GM08714 (cell line): ENCODE measurements at regions not wholly inside any gene's neighbourhood (a gene's known extent, or its start where the extent isn't known, plus 50 kb on each side); places are given as distances from the start of the nearest gene placed in this dataset.

ENCODE experiments used
- H3K4me3 ChIP-seq: fragments of 200-500 bp; sonication (Bioruptor generic); 2 replicates; pipeline ENCODE4 v1.5.1; 2014; ENCODE audit warnings: mild to moderate bottlenecking, low read length, inconsistent platforms
- ZNF274 ChIP-seq: IDR thresholded peaks from 2 replicates; pipeline ENCODE4 v1.6.1; 2012; ENCODE audit warnings: mild to moderate bottlenecking, low read depth, low read length

DNA sequence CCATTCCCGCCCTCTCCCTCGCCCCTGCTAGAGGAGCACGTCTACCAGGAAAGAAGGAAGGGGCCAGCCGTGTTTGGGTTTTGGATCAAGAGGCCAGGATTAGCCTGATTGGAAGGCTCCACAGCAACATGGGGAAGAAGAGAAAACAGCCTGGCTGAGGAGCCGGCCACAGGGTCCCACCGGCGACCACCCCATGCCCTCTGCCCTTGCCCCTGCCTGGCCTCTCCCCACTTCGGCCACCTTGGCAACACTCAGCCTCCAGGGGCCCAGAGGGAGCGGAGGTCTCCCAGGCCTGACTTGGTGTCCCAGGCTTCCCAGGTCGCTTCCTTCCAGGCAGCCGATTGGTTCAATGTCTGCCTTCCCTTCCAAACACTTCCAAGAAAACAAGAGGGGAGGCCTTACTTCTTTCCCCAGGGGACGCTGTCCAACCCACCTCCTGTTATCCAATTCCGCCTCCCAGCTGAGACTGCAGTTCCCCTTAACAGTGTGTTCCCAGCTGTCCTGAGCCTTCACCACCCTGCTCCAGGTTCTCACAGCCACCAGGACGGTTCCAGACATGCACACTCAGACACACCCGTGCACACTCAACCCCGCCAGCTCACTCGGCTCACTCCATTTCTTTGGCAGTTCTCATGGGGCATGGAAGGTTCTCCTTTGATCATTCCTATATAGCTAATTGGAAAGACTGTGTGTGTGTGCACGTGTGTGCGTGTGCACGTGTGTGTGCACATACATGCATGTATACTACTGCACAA lies 65.4 kb downstream of the RBFOX3 start:
- H3K4me3 ChIP-seq, result no peak overlapping the region
- TF ChIP-seq ZNF274, result no peak

DNA sequence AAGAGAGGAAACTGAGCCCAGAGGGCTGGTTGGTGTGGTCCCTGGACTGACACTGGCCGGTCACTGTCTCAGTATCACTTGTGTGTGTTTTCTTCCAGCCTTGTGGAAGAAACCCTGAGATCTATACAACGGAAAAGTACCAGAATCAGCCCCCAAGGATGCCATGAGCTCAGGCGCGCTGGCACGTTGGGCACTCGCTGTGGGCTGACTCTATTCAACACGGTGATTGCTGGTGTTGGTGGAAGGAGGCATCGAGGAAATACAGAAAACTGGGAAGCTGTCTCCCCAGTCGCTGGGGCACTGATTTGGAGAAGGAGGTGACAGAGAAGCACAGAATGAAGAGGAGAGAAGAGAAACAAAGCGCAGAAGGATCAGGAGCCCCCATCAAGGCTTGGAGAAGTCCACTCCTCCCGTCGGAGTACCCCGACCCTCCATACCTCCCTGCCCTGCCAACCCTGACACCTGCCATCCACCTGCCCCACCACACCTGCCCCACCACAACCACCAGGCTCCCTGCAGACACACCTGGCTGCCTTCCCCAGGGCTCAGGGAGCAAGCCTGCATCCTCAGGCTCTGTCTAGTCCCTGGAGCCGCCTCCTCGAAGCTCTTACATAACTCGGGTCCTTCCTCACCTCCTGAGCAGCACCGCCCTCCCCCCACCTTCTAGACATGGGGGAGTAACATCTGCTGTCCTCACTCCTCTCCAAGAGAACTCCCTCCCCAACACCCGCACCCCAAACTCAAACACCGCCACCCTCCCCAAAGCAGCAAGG lies 66.5 kb downstream of the RBFOX3 start:
- no peak overlapping the region for H3K4me3 ChIP-seq
- TF ChIP-seq ZNF274, result no peak

DNA sequence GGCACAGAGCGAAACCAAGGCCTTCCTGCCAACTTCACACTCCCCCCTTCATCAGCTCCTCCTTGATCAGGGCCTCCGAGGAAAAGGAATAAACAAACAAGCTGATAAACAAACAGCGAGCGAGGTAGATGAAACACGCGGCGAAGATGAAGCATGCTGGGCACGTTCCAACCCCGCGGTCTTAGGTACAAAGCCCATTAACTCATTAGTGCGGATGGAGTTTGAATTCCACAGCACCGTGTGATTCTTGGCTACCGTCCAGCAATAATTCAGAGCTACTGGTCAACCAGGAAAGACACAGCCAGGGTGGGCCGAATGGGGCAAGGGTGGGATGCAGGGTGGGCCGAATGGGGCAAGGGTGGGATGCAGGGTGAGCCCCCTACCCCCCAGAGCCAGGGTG lies 67.3 kb downstream of the RBFOX3 start:
- no peak for TF ChIP-seq ZNF274
- no peak overlapping the region for H3K4me3 ChIP-seq

DNA sequence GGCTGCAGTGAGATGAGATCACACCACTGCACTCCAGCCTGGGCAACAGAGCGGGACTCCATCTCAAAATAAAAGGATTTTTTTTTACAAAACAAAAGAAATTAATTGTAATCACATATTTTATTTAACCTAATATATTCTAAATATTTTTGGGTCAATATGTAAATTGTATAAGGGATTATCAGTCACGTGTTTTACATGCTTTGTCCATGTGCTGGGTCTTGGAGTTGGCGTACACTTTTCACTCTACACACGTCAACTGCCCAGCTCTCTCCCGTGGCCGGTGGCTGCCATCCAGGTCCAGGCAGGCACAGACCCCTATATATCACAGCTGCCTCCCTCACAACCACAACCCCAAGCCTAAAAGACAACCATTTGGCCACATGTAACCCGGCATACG lies 68.1 kb downstream of the RBFOX3 start:
- no peak for TF ChIP-seq ZNF274
- H3K4me3 ChIP-seq, result no peak overlapping the region

DNA sequence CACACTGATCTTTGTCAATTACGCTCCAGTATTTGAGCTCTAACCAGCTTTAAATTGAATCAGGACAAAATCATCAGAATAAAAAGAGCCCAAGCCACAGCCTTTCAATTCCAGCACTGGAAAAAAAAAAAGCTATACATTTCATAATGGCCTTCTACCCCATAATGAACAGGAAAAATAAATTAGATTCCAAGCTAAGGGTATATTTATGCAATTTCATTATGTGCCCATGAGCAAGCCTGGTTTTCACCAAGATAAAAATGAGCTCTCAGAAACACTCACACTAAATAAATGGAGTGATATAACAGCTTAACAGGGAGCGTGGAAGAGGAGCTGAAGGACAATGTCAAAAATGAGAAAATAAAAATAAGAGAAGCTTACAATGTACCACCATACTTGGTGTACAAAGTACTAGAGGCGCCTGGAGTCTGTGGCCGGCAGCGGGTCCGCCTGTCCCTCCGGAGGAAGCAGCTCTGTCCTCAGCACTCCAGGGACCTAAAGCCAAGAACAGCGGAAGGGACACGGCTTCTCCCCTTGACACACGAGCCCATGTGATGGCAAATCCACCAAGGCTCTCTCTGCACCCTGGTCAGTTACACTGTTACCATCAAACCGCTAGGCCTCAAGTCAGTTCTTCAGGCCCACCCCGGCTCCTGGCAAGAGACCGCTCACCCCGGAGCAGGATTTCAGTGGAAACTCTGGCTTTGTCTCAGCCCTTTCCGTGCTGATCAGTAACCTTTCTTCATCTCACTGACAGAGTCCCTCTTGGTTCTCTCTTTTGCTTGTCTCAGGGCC lies 69.6 kb downstream of the RBFOX3 start:
- no peak for TF ChIP-seq ZNF274

DNA sequence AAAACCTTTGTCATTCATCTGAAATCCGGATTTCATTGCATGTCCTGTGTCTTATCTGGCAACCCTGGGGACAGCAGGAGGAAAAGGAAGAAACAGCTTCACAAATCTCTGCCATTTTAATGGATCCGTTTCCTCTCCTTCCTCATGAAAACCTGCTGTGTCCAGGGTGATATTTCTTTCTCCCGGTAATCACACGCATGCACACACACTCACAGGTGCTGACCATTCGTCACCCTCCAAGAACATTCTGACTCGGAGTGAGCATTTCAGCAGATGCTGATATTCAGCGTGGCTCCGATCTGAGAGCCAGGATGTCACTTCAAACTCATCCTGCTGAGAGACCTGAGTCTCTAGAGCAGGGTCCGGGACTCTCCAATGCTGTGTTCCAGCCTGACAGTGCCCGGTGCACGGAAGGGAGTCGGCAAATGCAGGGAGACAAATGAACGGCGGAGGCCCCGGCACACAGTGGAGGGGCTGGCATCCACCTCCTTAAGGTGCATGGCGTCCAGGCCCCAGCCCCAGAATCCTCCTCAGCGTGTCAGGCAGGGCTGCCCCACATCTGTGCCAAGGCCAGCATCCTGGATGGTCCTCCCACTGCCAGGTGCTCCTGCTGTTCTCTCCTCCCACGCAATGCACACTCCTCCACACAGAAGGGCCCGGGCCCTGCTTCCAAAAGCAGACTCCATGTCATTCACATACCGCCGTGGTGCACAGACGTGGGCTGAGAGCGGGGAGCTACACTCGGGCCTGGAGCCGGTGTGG lies 70.7 kb downstream of the RBFOX3 start:
- H3K4me3 ChIP-seq, result no peak overlapping the region
- no peak for TF ChIP-seq ZNF274

More for the DNA sequence above, 69.6 kb downstream of the RBFOX3 start:
- no peak overlapping the region for H3K4me3 ChIP-seq

DNA sequence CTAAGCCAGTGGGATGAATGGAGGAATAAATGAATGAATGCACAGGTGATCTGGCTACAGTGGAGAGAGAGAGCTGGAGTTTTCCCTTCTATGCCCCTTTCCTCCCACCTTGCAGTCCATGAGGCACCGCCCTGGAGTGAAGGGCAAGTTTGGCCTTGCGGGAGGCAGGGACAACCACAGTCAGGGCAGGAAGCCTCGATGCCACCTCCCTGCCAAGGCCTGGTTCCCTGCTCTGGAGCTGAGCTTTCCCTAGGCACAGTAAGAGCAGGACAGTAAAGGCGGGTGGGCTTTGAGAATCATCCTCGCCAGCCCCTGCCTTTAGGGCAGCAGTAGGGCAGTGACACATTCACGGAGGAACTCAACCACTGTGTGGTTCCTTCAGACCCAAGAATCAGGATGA lies 72.6 kb downstream of the RBFOX3 start:
- TF ChIP-seq ZNF274, result no peak
- H3K4me3 ChIP-seq, result no peak overlapping the region

DNA sequence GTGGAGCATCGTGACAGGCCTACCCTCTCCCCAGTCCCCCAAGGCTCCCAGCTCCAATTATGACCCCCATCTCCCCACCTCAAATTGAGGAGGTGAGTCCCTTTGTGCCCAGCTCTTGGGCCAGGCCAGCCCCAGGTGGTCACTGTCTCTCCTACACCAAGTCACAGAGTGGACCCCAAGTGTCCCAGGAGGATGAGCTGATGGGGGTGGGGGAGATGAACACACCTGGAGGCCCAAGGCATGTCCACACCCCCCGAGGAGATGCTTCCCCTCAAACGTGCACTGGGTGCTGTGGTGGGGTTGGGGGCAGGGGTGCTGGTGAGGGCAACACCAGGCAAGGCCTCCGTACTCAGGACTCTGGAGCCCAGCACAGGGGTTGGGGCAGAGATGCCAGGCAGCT lies 73.2 kb downstream of the RBFOX3 start:
- no peak for TF ChIP-seq ZNF274
- no peak overlapping the region for H3K4me3 ChIP-seq

DNA sequence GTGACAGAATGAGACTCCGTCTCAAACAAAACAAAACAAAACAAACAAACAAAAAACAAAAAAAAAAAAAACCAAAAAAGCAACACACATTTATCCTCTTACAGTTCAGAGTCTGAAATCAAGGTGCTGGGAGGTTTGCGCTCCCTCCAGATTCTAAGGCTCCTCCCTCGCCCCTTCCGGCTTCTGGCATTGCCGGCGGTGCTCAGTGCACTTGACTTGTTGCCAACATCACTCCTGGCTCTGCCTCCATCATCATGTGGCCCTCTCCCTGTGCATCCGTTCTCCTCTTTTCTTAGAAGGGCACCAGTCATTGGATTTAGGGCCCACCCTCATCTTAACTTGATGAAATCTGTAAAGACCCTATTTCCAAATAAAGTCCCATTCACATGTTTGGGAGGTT lies 73.8 kb downstream of the RBFOX3 start:
- no peak overlapping the region for H3K4me3 ChIP-seq
- TF ChIP-seq ZNF274, result no peak

DNA sequence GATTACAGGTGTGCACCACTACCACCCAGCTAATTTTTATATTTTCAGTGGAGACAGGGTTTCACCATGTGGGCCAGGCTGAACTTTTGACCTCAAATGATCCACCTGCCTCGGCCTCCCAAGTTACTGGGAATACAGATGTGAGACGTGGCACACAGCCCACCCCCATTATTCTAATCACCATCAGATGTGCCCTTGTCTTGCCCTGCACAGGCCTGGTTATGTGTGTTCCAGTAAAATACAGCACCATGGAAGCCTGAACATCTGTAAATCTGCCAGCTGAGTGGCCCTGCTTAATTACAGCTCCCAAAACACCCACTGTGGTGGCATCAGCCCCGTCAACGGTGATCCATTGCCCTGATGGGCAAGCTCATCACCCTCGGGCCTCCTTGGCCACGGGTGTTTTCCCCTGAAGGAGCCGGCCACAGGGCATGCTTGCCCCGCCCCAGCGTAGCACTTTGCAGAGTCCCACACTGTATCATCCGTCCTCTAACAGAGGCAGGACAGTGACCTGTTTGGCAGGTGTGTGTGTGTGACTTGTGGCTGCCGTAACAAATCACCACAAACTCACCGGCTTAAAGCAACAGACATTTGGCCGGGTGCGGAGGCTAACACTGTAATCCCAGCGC lies 74.5 kb downstream of the RBFOX3 start:
- no peak for TF ChIP-seq ZNF274
- no peak overlapping the region for H3K4me3 ChIP-seq

DNA sequence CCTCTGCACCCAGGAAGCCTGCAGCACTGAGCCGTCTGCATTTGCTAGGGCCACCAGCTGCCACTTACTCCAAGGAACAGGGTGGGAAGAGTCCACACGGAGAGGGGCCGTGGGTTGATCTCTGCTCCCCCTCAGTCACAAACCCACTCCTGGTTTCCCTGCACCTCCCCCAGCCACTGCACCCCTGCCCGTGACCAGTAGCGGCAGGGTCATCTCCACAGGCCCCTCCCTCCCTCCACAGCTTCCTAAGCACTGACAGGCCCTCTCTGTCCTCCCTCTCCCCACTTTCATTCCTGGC lies 75.2 kb downstream of the RBFOX3 start:
- no peak overlapping the region for H3K4me3 ChIP-seq
- TF ChIP-seq ZNF274, result no peak

DNA sequence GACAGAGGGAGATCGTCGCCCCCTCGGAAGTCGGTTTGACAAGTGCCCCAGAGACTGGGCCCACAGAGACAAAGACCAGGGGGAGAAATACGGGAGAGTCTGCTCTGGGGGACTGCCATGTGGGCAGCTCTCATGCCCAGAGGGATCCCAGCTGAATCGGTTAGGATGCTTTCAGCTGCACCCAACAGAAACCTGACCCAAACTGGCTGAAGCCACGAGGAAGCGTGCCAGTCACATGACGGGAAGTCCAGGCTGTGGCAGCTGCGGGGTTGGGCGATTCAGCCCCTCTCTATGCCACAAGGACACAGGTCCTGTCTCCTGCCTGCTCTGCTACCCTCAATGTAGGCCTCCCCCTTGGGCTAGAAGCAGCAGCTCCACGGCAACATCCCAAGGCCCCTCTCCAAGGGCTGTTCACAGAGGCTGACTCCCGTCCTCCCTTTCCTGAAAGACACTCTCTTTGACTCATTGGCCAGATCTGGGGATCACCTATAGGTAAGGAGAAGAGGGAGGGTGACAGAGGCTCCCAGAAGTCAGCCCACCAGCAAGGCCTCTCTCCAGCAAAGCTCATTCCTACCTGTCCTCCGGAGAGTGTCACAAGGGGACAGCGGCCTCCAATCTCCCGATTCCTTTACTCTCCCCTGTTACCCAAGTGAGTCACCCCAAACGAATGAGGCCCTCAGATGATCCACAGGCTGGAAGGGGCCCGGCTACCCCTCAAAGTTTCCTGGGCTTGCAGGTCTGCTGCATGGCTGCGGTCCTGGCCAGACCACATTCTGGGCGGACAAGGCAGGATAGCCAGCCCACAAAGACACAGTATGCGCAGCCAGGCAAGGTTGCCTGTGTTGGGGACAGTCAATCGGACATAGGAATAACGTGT lies 75.8 kb downstream of the RBFOX3 start:
- TF ChIP-seq ZNF274, result no peak

DNA sequence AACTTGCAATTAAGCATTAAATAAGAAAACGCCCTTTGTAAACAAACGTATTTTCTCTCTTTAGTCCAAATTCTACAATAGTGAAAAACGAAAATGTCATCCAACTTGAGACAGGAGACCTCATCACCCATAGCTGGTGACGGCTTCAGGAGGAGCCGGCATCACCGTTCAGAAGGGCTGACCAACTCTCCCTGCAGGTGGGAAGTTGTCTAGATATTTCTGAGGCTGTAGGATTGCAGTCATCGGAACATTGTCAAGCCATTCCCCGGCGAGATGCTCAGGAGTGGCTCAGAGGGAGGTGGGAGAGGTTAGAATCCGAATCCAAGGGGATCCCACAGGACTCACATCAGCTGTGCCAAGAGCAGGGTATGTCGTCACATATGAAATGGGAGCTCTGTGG lies 76.7 kb downstream of the RBFOX3 start:
- no peak overlapping the region for H3K4me3 ChIP-seq
- no peak for TF ChIP-seq ZNF274

More for the DNA sequence above, 75.8 kb downstream of the RBFOX3 start:
- no peak overlapping the region for H3K4me3 ChIP-seq
